Lung (tissue), 11 donors: ENCODE measurements at regions not wholly inside any gene's neighbourhood (a gene's known extent, or its start where the extent isn't known, plus 50 kb on each side); places are given as distances from the start of the nearest gene placed in this dataset.

ENCODE experiments used
- ATAC-seq: fragments of 200-7000 bp; cut with Tn5 transposase; one replicate; pipeline ENCODE4 v1.9.1; 2020; ENCODE audit warnings: moderate number of reproducible peaks; ENCODE audit not compliant: insufficient read depth, low FRiP score
- DNase-seq, 3 donors: peaks; one replicate each; pipeline ENCODE4 v3.0.0-alpha.2; 2013 to 2017
- H3K27ac ChIP-seq, 2 donors: one replicate each; pipeline ENCODE4 v1.5.1; 2013; ENCODE audit warnings: mild to moderate bottlenecking in 2 of 2, moderate library complexity in 2 of 2, control low read depth in 1 of 2, inconsistent platforms in 1 of 2, low read depth in 1 of 2, low read length in 1 of 2
- H3K27me3 ChIP-seq, 3 donors: one replicate each; pipeline ENCODE4 v1.5.1; 2013; ENCODE audit warnings: low read length in 2 of 3; ENCODE audit not compliant: control insufficient read depth in 3 of 3, insufficient read depth in 3 of 3
- H3K36me3 ChIP-seq, 4 donors: one replicate each; pipeline ENCODE4 v1.5.1; 2013; ENCODE audit warnings: low read length in 4 of 4, mild to moderate bottlenecking in 1 of 4, moderate library complexity in 1 of 4; ENCODE audit not compliant: control insufficient read depth in 4 of 4, insufficient read depth in 4 of 4
- H3K4me1 ChIP-seq, 5 donors: one replicate each; pipeline ENCODE4 v1.5.1; 2013; ENCODE audit warnings: low read length in 5 of 5, mild to moderate bottlenecking in 2 of 5, moderate library complexity in 1 of 5; ENCODE audit not compliant: control insufficient read depth in 5 of 5, insufficient read depth in 5 of 5
- H3K4me3 ChIP-seq: one replicate; pipeline ENCODE4 v1.5.1; 2013; ENCODE audit warnings: mild to moderate bottlenecking, control low read depth, moderate library complexity
- H3K9ac ChIP-seq, 2 donors: one replicate each; pipeline ENCODE4 v1.5.1; 2013; ENCODE audit warnings: low read length in 2 of 2, control low read depth in 1 of 2; ENCODE audit not compliant: insufficient read depth in 1 of 2
- H3K9me3 ChIP-seq, 4 donors: one replicate each; pipeline ENCODE4 v1.5.1; 2013; ENCODE audit warnings: low read length in 3 of 4, mild to moderate bottlenecking in 1 of 4, moderate library complexity in 1 of 4; ENCODE audit not compliant: control insufficient read depth in 4 of 4, insufficient read depth in 3 of 4
- WGBS, 2 donors: extraction: QIAGEN DNeasy Blood & Tissue Kit; methylation state at CpG; one replicate each; pipeline ENCODE4 v1.1.7; 2013; 5-methylcytosine and 5-hydroxymethylcytosine counted together
- TF ChIP-seq, protein P1 (sequence below): IDR thresholded peaks from 2 replicates; pipeline ENCODE4 v1.5.1; 2012; ENCODE audit warnings: mild to moderate bottlenecking; ENCODE audit errors: control extremely low read depth, extremely low read depth
- donor health status: control.
- donor health status: control.
- donor health status: Bipolar disorder and iron deficiency.
- donor health status: healthy.
- donor health status: DM: yes; HTN: yes; CAD: no.

GRCh38 chr9:18018221-18018620 is 439.4 kb downstream of the SH3GL2 start:
- Histone ChIP-seq H3K27me3 (no peaks in the 10 kb centered on the region), H3K27ac (no peak overlapping the region), H3K4me3 (no peak overlapping the region), H3K9ac (no peak overlapping the region), H3K36me3 (no peaks in the 10 kb centered on the region), H3K4me1 (peaks cover 0 to 10% (median 0%) of the 10 kb centered on the region in 5 donors), H3K9me3 (peaks cover 0 to 6% (median 1%) of the 10 kb centered on the region in 4 donors)
- ATAC-seq (no peak), DNase-seq (no peak)
- TF ChIP-seq, protein P1, sequence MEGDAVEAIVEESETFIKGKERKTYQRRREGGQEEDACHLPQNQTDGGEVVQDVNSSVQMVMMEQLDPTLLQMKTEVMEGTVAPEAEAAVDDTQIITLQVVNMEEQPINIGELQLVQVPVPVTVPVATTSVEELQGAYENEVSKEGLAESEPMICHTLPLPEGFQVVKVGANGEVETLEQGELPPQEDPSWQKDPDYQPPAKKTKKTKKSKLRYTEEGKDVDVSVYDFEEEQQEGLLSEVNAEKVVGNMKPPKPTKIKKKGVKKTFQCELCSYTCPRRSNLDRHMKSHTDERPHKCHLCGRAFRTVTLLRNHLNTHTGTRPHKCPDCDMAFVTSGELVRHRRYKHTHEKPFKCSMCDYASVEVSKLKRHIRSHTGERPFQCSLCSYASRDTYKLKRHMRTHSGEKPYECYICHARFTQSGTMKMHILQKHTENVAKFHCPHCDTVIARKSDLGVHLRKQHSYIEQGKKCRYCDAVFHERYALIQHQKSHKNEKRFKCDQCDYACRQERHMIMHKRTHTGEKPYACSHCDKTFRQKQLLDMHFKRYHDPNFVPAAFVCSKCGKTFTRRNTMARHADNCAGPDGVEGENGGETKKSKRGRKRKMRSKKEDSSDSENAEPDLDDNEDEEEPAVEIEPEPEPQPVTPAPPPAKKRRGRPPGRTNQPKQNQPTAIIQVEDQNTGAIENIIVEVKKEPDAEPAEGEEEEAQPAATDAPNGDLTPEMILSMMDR, result no peak
- WGBS, 2 donors, result 69 to 83% methylated on average over 2 of the region's 2 CpGs

- DNase-seq, result no peak
- no peaks in the 10 kb centered on the region for H3K27me3 ChIP-seq
- ATAC-seq, result no peak
Measured at GRCh38 chr9:18018661-18019060, 439.8 kb downstream of the SH3GL2 start.

DNA sequence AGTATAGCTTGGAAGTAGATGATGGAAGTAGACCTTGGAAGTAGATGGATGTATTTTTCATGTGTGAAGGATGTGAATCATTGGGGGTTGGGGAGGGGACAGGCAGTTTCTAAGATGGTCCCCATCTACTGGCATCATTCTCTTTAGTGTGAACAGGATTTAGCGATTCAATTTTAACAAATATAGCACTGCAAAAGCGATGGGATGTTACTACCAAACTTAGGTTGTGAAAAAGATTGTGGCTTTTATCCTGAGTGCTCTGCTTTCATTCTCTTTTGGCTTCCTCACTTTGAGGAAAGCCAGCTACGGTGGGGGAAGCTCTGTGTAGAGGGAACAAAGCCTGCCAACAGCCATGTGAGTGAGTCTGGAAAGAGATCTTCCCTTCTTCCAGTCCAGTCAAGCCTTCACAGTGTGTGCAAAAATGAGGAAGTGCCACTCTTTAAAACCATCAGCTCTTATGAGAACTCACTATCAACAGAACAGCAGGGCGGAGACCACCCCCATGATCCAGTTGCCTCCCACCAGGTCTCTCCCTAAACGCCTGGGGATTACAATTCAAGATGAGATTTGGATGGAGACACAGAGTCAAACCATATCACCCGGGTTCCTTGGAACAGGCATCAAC is 441.4 kb downstream of the SH3GL2 start:
- TF ChIP-seq, protein P1, result no peak
- no peaks in the 10 kb centered on the region for H3K27me3 ChIP-seq
- no peaks in the 10 kb centered on the region for H3K36me3 ChIP-seq
- peaks cover 0 to 6% (median 1%) of the 10 kb centered on the region in 4 donors for H3K9me3 ChIP-seq
- no peak for DNase-seq
- H3K9ac ChIP-seq, result no peak overlapping the region
- WGBS, 2 donors, result 72 to 76% methylated on average over 6 of the region's 6 CpGs
- H3K27ac ChIP-seq, result no peak overlapping the region
- H3K4me1 ChIP-seq, result peaks cover 0 to 10% (median 0%) of the 10 kb centered on the region in 5 donors
- H3K4me3 ChIP-seq, result no peak overlapping the region
- ATAC-seq, result no peak

More at GRCh38 chr9:18018661-18019060, 439.8 kb downstream of the SH3GL2 start:
- TF ChIP-seq, protein P1, result no peak
- Histone ChIP-seq H3K4me1 (peaks cover 0 to 10% (median 0%) of the 10 kb centered on the region in 5 donors), H3K27ac (no peak overlapping the region), H3K4me3 (no peak overlapping the region), H3K9me3 (peaks cover 0 to 6% (median 1%) of the 10 kb centered on the region in 4 donors), H3K9ac (no peak overlapping the region), H3K36me3 (no peaks in the 10 kb centered on the region)
- WGBS, 2 donors, result 80 to 82% methylated on average over 2 of the region's 2 CpGs

DNA sequence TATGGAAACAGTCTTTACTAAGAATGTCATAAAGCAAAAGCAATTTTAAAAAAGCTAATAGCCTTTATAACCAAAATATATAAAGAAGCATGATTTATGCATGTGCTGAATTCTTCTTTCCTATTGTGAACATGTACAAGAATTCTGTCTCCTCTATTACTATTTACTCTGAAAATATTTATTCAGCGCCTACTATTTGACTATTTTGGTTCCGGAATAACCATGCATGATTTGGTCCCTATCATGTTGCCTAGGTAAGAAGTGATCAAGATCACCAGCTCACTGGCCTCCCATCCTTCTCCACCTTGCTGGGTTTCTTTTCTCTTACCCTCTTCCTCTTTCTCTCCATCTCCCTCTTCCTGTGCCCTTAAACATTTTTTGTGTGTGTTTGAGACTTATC is 443.8 kb downstream of the SH3GL2 start:
- Histone ChIP-seq H3K4me3 (no peak overlapping the region), H3K36me3 (no peaks in the 10 kb centered on the region), H3K9ac (no peak overlapping the region), H3K9me3 (peaks cover 0 to 6% (median 3%) of the 10 kb centered on the region in 4 donors), H3K27ac (no peak overlapping the region), H3K27me3 (no peaks in the 10 kb centered on the region), H3K4me1 (peaks cover 0 to 10% (median 0%) of the 10 kb centered on the region in 5 donors)
- WGBS, 2 donors, result 80 to 85% methylated on average over 2 of the region's 2 CpGs
- no peak for DNase-seq
- TF ChIP-seq, protein P1, result no peak
- ATAC-seq, result no peak
